Hepatocyte (in vitro differentiated cells): ENCODE measurements at regions not wholly inside any gene's neighbourhood (a gene's known extent, or its start where the extent isn't known, plus 50 kb on each side); places are given as distances from the start of the nearest gene placed in this dataset.

Experiments
- EZH2phosphoT487 ChIP-seq: fragments of 200-600 bp; sonication (generic); IDR thresholded peaks from one replicate; pipeline ENCODE4 v1.6.1; 2018; ENCODE audit warnings: antibody characterized with exemption, mild to moderate bottlenecking, low read depth, moderate library complexity; ENCODE audit not compliant: unreplicated experiment, severe bottlenecking
- TF ChIP-seq, protein P1 (sequence below): fragments of 200-600 bp; sonication (generic); IDR thresholded peaks from 2 replicates; pipeline ENCODE4 v1.5.1; 2016; ENCODE audit warnings: antibody characterized with exemption, mild to moderate bottlenecking; ENCODE audit not compliant: poor library complexity

DNA sequence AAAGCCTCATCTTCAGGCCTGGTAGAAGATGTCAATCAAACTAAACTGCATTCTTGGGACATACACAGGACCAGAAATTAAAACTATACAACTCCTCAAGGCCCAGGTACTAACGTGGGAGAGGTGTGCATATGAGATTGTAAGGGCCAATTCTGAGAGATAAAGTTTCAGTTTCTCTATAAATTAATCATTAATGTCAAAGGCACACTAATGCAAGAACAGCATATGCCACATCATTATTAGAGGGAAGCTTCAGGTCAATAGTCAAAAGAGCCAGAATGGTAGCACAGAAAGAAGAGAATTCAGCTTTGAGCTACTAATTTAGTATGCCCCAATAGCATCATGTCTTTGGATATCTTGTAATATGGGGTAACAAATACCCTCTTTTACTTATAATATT, 744.9 kb upstream of the MGAT4C start:
- TF ChIP-seq, protein P1, sequence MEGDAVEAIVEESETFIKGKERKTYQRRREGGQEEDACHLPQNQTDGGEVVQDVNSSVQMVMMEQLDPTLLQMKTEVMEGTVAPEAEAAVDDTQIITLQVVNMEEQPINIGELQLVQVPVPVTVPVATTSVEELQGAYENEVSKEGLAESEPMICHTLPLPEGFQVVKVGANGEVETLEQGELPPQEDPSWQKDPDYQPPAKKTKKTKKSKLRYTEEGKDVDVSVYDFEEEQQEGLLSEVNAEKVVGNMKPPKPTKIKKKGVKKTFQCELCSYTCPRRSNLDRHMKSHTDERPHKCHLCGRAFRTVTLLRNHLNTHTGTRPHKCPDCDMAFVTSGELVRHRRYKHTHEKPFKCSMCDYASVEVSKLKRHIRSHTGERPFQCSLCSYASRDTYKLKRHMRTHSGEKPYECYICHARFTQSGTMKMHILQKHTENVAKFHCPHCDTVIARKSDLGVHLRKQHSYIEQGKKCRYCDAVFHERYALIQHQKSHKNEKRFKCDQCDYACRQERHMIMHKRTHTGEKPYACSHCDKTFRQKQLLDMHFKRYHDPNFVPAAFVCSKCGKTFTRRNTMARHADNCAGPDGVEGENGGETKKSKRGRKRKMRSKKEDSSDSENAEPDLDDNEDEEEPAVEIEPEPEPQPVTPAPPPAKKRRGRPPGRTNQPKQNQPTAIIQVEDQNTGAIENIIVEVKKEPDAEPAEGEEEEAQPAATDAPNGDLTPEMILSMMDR = no peak
- no peak for TF ChIP-seq EZH2phosphoT487
